PFSK-1 (cell line): ENCODE measurements at regions not wholly inside any gene's neighbourhood (a gene's known extent, or its start where the extent isn't known, plus 50 kb on each side); places are given as distances from the start of the nearest gene placed in this dataset.

ENCODE experiments used
- POLR2AphosphoS5 ChIP-seq: IDR thresholded peaks from 2 replicates; pipeline ENCODE4 v1.6.1; 2012; ENCODE audit warnings: low read depth, mild to moderate bottlenecking, control low read depth, low read length, moderate library complexity
- SIN3A ChIP-seq: IDR thresholded peaks from 2 replicates; pipeline ENCODE4 v1.6.1; 2012; ENCODE audit warnings: mild to moderate bottlenecking, low read length, moderate library complexity, borderline replicate concordance; ENCODE audit not compliant: insufficient read depth
- TAF1 ChIP-seq: IDR thresholded peaks from 2 replicates; pipeline ENCODE4 v1.6.1; 2012; ENCODE audit warnings: low read length, control low read depth, borderline replicate concordance; ENCODE audit not compliant: insufficient read depth
- TF ChIP-seq, protein P1 (sequence below), 2 experiments: IDR thresholded peaks; 2 replicates each; pipeline versions ENCODE4 v1.6.1 to v1.8.0; 2011 to 2012; ENCODE audit warnings: low read depth in 2 of 2, low read length in 2 of 2, control low read depth in 1 of 2, inconsistent platforms in 1 of 2, mild to moderate bottlenecking in 1 of 2, moderate library complexity in 1 of 2; ENCODE audit not compliant: insufficient read depth in 1 of 2

DNA sequence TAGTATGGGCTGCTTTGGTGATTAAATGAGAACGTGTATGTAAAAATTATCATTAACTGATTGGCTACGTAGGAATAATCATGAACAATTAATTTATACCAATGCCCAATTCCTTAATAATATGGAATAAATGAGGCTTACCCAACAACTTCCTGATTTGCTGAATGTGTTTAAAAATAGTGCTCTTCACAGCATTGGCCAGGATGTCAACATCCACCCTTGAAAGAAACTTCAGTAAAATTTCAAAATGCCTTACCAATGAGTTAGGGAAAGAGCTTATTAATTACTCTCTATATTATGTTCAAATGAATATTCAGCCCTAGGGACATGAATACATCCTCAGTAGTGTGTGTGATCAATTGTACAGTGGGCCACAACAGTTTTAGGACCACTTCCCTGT lies 401.4 kb downstream of the PSAT1 start:
- TF ChIP-seq TAF1 (no peak), SIN3A (no peak), POLR2AphosphoS5 (no peak)
- TF ChIP-seq, protein P1, sequence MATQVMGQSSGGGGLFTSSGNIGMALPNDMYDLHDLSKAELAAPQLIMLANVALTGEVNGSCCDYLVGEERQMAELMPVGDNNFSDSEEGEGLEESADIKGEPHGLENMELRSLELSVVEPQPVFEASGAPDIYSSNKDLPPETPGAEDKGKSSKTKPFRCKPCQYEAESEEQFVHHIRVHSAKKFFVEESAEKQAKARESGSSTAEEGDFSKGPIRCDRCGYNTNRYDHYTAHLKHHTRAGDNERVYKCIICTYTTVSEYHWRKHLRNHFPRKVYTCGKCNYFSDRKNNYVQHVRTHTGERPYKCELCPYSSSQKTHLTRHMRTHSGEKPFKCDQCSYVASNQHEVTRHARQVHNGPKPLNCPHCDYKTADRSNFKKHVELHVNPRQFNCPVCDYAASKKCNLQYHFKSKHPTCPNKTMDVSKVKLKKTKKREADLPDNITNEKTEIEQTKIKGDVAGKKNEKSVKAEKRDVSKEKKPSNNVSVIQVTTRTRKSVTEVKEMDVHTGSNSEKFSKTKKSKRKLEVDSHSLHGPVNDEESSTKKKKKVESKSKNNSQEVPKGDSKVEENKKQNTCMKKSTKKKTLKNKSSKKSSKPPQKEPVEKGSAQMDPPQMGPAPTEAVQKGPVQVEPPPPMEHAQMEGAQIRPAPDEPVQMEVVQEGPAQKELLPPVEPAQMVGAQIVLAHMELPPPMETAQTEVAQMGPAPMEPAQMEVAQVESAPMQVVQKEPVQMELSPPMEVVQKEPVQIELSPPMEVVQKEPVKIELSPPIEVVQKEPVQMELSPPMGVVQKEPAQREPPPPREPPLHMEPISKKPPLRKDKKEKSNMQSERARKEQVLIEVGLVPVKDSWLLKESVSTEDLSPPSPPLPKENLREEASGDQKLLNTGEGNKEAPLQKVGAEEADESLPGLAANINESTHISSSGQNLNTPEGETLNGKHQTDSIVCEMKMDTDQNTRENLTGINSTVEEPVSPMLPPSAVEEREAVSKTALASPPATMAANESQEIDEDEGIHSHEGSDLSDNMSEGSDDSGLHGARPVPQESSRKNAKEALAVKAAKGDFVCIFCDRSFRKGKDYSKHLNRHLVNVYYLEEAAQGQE (IDR thresholded peaks at IDR 0.05; ENCODE audit: insufficient read depth in 1 of 2, low read depth in 2 of 2, low read length in 2 of 2): no peak
